Stimulated activated CD8-positive, alpha-beta memory T cell treated with anti-CD3 and anti-CD28 coated beads, Interleukin-4, amount 100 ng/mL, for 48 hours (primary cell): ENCODE measurements at regions not wholly inside any gene's neighbourhood (a gene's known extent, or its start where the extent isn't known, plus 50 kb on each side); places are given as distances from the start of the nearest gene placed in this dataset.
A peak's percentile ranks its signal among the peaks of the same experiment; 100 is the strongest.
"Not testable (repeated sequence)": the region's sequence is repeated elsewhere in the genome, so short reads cannot be mapped to it uniquely, and the experiment has no call there.

Experiments used
- DNase-seq: peaks from one replicate; pipeline ENCODE4 v3.0.0-alpha.2; 2020

DNA sequence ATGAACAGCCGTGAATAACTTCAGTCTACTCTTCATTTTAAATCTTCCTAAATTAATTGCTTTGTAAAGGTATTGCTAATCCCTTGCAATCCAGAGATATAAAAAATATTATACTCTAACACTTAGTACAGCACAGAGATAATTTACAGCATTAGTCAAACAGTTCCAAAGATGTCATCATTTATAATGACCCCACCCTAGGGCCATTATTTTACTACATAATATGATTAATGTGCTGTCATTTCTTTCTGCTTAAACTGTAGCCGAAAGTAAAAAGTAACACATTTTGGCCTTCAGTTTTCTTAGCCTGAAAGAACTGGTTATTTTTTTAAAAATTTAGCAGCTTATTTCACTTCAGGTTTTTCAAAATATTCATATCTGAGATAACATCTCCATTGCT lies 256.3 kb upstream of the RFC3 start:
- DNase-seq, result no peak

GRCh38 chr13:33571618-33572017 lies 246.3 kb upstream of the RFC3 start:
- DNase-seq, result no peak

DNA sequence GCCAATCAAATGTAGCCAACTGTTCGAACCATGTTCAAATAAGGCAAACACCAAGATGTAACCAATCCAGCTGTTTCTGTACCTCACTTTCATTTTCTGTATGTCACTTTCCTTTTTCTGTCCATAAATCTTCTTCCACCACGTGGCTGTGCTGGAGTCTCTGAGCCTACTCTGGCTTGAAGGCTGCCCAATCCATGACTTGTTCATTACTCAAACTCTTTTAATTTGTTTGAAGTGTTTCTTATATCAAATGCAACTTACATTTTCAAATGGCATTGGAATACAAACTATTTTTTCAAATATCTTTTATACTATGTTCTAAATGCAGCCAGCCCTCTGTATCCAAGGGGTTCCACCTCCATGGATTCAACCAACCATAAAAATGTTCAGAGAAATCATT lies 245.6 kb upstream of the RFC3 start:
- DNase-seq, result not testable (repeated sequence)

- DNase-seq, result no peak
Observed at GRCh38 chr13:33575378-33575777, 242.6 kb upstream of the RFC3 start.

- DNase-seq, result no peak
Observed at GRCh38 chr13:33577007-33577406, 240.9 kb upstream of the RFC3 start.

DNA sequence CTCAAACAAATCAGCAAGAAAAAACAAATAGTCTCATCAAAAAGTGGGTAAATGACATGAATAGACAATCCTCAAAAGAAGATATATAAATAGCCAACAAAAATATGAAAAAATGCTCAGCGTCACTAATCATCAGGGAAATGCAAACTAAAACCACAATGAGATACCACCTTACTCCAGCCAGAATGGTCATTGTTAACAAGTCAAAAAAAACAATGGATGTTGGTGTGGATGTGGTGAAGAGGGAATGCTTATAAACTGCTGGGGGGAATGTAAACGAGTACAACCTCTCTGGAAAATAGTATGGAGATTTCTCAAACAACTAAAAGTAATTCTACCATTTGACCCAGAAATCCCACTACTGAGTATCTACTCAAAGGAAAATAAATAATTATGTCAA lies 239.2 kb upstream of the RFC3 start:
- no peak for DNase-seq

GRCh38 chr13:33582121-33582520 lies 235.8 kb upstream of the RFC3 start:
- no peak for DNase-seq

DNA sequence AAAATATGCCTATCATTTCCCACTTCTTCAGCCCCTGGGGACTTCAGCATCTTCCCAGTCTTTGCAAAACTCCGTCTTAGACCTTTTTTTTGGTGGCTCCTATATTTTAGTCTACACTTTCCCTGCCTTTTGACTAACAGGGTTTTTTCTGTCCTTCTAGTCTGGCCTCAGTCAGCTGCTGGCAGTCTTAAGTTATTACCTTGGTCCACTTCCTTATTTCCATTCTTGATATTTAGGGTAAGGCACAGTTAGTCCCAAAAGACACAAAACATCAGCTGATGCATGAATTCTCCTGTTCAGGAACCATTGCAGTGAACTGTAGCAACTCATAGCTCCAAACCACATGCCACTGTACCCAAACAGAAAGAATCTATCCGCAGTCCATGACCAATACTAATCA lies 234.6 kb upstream of the RFC3 start:
- DNase-seq, result no peak

GRCh38 chr13:33590936-33591335 lies 227.0 kb upstream of the RFC3 start:
- DNase-seq, result no peak

GRCh38 chr13:33606692-33607091 lies 211.3 kb upstream of the RFC3 start:
- no peak for DNase-seq

DNA sequence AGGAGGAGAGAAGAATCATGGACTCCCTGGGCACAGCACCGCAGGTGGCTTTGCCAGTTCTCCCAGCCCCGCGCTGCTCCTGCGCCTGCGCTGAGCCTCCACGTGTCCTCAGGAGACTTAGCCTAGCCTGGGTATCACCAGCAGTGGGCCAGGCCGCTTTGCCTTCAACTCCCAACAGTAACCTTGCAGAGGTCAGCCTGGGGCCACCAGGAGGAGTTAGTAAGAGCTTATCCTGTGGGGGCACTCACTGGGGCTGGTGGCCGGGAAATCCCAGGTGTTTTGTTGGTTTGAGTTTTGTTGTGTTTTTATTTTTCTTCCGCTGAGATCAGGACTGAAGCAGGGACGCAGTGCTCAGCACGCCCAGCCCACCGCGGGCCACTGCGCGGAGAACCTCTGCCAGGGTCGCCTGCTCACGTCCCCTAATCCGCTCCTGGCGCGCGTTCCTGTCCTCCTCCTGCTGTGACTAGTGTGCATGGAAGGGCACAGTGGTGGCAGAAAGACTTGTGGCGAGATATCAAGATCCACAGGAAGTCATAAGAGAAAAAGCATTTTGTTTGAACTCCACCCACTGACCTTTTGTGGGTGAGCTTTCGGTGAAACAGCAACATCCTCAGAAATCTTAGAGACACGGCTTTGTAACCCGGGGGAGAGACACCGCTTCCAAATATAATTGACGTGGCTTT lies 207.4 kb upstream of the RFC3 start:
- DNase-seq, result peak; percentile 74

- DNase-seq, result no peak
Observed at GRCh38 chr13:33611121-33611805, 206.7 kb upstream of the RFC3 start.

DNA sequence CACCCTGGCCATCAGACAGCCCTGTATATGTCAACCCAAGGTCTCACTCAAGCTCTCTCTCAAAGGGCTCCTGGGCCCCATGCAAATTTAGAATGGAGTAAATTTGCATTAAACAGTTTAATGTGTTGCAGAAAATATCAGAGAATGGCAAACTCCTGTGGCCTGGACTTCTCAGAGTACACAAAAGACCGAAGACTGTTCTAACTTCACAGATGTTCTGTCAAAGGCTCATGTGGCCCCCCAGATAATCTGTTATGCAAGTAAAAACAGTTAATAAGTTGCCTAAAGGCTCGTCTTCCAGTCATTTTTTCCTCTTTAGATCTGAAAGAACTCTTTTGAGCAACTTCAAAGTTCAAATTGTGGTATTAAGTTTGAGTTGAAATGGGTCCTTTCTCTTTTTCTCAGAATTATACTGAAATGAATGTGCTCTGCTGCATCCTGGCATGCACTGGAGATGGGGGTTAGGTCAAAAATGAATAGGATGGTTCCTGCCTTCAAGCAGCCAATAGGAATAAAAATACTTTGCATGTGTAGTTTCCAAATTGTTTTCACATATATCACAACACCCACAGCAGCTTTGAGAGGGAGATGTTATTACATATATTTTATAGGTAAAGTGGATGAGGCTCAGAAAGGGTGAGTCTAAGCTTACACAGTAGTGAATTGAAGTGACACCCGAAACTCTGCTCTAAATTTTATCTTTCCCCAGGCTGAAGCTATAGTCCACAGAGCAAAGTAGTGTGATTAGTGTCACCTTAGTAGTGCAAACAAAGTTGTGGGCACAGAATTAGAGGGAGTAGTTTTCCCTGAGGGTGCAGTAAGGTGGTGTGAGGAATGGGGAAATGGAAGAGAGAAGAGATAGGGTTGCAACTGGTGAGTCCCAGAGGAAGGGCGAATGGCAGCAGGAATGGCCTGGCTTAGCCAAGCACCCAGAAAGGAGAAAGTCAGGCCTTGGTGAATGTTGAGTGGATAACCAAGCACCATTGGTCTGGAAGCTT lies 205.0 kb upstream of the RFC3 start:
- no peak for DNase-seq

GRCh38 chr13:33615436-33615835 lies 202.5 kb upstream of the RFC3 start:
- no peak for DNase-seq

DNA sequence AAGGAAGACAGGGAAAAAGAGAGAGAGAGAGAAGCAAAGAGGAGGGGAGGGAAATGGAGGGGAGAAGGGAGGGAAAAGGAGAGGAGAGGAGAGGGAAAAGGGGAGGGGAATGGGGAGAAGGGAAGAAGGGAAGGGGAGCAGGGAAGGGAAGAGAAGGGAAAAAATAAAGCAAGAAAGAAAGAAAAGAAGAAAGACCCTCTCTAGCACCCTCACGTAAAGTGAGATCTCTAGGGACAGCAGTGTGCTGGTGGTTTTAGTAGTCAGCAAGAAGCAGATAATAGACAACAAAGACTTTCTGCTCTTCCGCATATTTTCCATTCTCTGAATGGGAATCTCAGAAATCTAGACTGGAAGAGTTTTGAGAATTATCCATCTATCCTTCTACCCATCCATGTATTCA lies 201.8 kb upstream of the RFC3 start:
- DNase-seq, result no peak

GRCh38 chr13:33617055-33617454 lies 200.9 kb upstream of the RFC3 start:
- DNase-seq, result no peak

GRCh38 chr13:33624253-33624652 lies 193.7 kb upstream of the RFC3 start:
- DNase-seq, result no peak

DNA sequence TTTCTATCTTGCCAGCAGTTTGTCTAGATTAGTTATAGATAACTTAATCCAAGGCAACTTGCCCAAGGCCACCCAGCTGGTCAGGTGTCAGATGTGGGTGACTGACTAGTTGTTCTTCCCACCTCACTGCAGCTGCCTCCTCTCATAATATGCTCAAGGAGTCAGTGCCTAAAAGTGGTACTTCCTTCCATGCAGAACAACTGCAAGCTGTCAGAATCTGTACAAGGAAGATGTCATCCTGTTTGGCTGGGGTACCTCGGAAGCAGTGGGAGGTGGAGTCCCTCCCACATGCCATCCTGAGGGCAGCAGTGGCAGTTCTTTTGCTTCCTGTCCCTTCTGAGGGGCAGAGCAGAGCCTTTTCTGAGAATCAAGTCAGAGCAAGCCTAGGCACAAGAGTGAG lies 193.2 kb upstream of the RFC3 start:
- no peak for DNase-seq

DNA sequence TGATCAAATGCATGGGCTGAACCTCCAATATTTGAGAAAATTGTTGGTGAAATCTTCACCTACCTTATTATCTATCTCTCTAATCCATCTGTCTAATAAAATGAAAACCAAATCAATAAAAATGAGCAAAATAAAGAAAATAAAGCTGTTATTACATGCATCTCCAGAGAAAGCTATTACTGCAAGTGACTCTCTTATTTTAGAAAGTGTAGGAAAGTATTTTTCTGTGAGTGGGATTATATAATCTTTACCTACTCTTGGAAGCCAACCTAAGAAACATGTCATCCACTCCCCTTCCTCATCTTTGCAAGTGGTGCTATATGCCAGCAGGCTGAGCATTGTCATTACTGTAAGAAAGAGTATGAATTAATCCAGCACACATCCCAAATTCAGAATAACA lies 191.5 kb upstream of the RFC3 start:
- no peak for DNase-seq

- no peak for DNase-seq
Observed at GRCh38 chr13:33628662-33629061, 189.3 kb upstream of the RFC3 start.

- no peak for DNase-seq
Observed at GRCh38 chr13:33629605-33630360, 188.2 kb upstream of the RFC3 start.

DNA sequence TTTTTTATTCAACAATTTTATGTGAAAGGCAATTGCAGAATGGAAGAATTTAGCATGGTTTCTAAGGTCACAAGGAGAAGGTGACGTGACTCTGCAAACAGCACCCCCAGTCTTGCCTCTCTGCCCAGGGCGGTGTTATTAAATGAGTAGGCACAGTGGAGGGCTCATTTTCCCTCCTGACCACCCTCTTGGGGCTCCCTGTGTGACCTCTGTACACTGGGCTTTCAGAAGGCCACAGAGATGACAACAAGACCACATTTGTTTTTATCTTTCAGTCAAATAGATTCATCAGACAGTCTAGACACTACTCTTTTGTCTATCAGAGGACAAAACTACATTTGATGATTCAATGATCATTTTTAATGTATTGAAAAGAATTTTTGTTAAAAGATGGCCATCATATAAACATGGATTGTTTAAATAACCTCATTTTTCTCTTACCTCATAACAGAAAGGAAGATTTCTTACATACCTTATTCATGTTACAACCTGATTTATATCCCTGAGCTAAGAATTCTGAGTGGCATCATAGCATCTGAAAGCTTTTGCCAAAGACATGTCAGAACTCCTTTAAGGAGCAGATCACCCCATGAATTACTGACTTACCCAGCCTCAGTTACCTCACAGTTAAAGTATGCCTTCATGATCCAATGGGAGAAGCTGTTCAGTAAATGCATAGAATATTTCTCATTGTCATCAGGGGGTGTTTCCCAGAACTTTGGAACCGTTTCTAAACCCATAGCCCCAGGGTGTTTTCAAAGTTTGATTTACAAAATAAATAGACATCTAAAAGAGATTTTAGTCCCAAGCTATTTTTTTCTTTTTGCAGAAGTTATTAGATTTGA lies 184.0 kb upstream of the RFC3 start:
- no peak for DNase-seq
